ENCODE measurements at regions not wholly inside any gene's neighbourhood (a gene's known extent, or its start where the extent isn't known, plus 50 kb on each side); places are given as distances from the start of the nearest gene placed in this dataset.

DNA sequence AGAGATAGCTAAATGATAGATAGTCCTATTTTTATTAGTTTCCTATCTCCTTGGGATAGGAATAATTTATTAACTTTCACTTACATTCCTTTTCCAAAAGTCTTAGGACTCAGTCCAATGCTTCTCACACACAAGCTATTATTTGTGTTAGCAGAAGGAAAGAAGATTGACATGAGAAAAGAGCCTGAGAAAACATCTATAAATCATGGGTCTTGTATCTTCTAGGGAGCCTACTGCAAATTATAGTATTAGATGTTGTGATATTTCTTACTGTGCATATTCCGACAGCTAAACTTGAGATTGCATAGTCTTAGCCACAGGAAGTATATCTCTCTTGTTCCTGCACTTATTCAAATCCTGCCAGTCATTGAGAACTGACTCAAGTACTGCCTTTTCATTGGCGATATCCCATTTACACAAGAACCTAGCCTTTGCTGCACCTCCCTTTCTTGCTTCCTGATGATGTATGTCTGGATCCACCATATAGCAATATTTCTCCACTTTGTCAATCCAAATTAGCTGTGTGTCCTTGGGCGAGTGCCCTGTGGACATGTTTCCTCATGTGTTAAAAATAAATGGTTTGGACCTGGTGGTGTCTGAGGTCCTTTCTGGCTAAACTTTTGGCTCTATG, 245.1 kb upstream of the LMCD1 start:
- H3K9me3 ChIP-seq (ENCODE audit: control insufficient read depth, insufficient read depth, low read depth, low read length): no peaks in the 10 kb centered on the region
- DNase-seq (ENCODE audit: low read depth, low spot score): no peak
- BruUV-seq (replicated peaks): no TSS peak
- no peak overlapping the region for H3K4me3 ChIP-seq (ENCODE audit: low read depth in 2 of 2, low read length in 2 of 2)
- intact Hi-C loops (cut with micrococcal nuclease; ENCODE audit: unreplicated experiment) (no loop called here), in situ Hi-C loops (cut with HindIII; ENCODE audit: low pct_unique_long_range_greater_than_20kb, low sequenced_read_pairs) (no loop called here)
- TF ChIP-seq, protein P1, sequence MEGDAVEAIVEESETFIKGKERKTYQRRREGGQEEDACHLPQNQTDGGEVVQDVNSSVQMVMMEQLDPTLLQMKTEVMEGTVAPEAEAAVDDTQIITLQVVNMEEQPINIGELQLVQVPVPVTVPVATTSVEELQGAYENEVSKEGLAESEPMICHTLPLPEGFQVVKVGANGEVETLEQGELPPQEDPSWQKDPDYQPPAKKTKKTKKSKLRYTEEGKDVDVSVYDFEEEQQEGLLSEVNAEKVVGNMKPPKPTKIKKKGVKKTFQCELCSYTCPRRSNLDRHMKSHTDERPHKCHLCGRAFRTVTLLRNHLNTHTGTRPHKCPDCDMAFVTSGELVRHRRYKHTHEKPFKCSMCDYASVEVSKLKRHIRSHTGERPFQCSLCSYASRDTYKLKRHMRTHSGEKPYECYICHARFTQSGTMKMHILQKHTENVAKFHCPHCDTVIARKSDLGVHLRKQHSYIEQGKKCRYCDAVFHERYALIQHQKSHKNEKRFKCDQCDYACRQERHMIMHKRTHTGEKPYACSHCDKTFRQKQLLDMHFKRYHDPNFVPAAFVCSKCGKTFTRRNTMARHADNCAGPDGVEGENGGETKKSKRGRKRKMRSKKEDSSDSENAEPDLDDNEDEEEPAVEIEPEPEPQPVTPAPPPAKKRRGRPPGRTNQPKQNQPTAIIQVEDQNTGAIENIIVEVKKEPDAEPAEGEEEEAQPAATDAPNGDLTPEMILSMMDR (IDR thresholded peaks at IDR 0.05): no peak
- TF ChIP-seq SIN3A (IDR thresholded peaks at IDR 0.05; ENCODE audit: borderline replicate concordance, insufficient read depth, low read depth, low read length) (no peak), TCF7L2 (IDR thresholded peaks at IDR 0.05; ENCODE audit: low read depth, low read length) (no peak), POLR2AphosphoS5 (IDR thresholded peaks at IDR 0.05; ENCODE audit: low read depth, low read length) (no peak), REST (IDR thresholded peaks at IDR 0.05; ENCODE audit: insufficient read depth in 1 of 2, low read depth in 2 of 2, low read length in 1 of 2) (no peak)
- no peak overlapping the region for H3K27ac ChIP-seq (ENCODE audit: low read length)
- H3K4me1 ChIP-seq (ENCODE audit: control insufficient read depth, insufficient read depth, low read length): no peaks in the 10 kb centered on the region
- ATAC-seq: no peak
- POLR2A ChIA-PET: no interaction called here
- no peaks in the 10 kb centered on the region for H3K36me3 ChIP-seq (ENCODE audit: control insufficient read depth, insufficient read depth, low read length)
- no peaks in the 10 kb centered on the region for H3K27me3 ChIP-seq (ENCODE audit: control insufficient read depth, insufficient read depth, low read length)
- CTCF ChIA-PET: no interaction called here

DNA sequence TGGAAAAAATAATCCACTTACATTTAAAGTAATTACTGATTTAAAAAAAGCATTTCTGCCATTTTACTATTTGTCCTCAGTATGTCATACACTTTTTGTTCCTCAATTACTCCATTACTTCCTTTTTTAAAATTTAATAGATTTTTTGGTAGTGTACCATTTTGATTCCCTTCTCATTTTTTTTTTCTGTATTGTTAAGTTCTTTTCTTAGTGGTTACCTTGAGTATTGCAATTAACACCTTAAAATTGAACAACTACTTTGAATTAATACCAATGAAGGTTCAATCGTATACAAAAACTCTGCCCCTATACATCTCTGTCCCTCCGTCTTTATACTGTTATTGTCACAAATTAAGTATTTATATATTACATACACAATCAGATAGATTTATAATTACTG, 240.6 kb upstream of the LMCD1 start:
- ChIA-PET POLR2A (no interaction called here), CTCF (no interaction called here)
- no peak for TF ChIP-seq REST (IDR thresholded peaks at IDR 0.05; ENCODE audit: insufficient read depth in 1 of 2, low read depth in 2 of 2, low read length in 1 of 2)
- TF ChIP-seq, protein P1 (IDR thresholded peaks at IDR 0.05): no peak
- no peak for TF ChIP-seq TCF7L2 (IDR thresholded peaks at IDR 0.05; ENCODE audit: low read depth, low read length)
- TF ChIP-seq SIN3A (IDR thresholded peaks at IDR 0.05; ENCODE audit: borderline replicate concordance, insufficient read depth, low read depth, low read length): no peak
- TF ChIP-seq POLR2AphosphoS5 (IDR thresholded peaks at IDR 0.05; ENCODE audit: low read depth, low read length): no peak
- Histone ChIP-seq H3K36me3 (ENCODE audit: control insufficient read depth, insufficient read depth, low read length) (no peaks in the 10 kb centered on the region), H3K4me1 (ENCODE audit: control insufficient read depth, insufficient read depth, low read length) (no peaks in the 10 kb centered on the region), H3K4me3 (ENCODE audit: low read depth in 2 of 2, low read length in 2 of 2) (no peak overlapping the region), H3K27me3 (ENCODE audit: control insufficient read depth, insufficient read depth, low read length) (no peaks in the 10 kb centered on the region), H3K27ac (ENCODE audit: low read length) (no peak overlapping the region), H3K9me3 (ENCODE audit: control insufficient read depth, insufficient read depth, low read depth, low read length) (no peaks in the 10 kb centered on the region)
- in situ Hi-C loops (cut with HindIII; ENCODE audit: low pct_unique_long_range_greater_than_20kb, low sequenced_read_pairs) (no loop called here), intact Hi-C loops (cut with micrococcal nuclease; ENCODE audit: unreplicated experiment) (no loop called here)
- DNase-seq (ENCODE audit: low read depth, low spot score) (no peak), ATAC-seq (no peak)
- BruUV-seq (replicated peaks): no TSS peak
